OCI-LY1 (cell line): ENCODE measurements at regions not wholly inside any gene's neighbourhood (a gene's known extent, or its start where the extent isn't known, plus 50 kb on each side); places are given as distances from the start of the nearest gene placed in this dataset.

Source experiments
- EZH2 ChIP-seq: fragments of 200-600 bp; sonication (generic), shearing (Covaris generic); IDR thresholded peaks from 2 replicates; pipeline ENCODE4 v1.8.0; 2017; ENCODE audit warnings: borderline replicate concordance, mixed run types, mild to moderate bottlenecking, antibody characterized with exemption, low read length, moderate library complexity, mixed read lengths
- TF ChIP-seq, protein P1 (sequence below): fragments of 200-600 bp; sonication (generic), shearing (Covaris generic); IDR thresholded peaks from 2 replicates; pipeline ENCODE4 v1.5.1; 2017; ENCODE audit warnings: mild to moderate bottlenecking, antibody characterized with exemption, low read length, moderate library complexity, mixed read lengths

DNA sequence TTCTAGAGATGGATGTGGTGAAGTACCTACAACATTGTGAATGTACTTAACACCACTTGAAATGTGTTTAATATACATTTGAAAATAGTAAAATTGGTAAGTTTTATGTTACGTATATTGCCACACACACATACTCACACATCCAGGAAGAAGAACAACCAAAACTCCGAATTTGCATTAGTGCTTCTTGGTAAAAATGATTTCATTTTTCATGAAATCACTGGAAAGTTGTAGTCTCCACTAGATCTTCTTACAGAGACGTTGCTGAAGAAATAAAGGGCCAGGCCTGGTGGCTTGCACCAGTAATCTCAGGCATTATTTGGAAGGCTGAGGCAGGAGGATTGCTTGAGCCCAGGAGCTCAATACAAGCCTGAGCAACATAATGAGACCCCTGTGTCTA is 118.6 kb upstream of the ZNF608 start:
- TF ChIP-seq, protein P1, sequence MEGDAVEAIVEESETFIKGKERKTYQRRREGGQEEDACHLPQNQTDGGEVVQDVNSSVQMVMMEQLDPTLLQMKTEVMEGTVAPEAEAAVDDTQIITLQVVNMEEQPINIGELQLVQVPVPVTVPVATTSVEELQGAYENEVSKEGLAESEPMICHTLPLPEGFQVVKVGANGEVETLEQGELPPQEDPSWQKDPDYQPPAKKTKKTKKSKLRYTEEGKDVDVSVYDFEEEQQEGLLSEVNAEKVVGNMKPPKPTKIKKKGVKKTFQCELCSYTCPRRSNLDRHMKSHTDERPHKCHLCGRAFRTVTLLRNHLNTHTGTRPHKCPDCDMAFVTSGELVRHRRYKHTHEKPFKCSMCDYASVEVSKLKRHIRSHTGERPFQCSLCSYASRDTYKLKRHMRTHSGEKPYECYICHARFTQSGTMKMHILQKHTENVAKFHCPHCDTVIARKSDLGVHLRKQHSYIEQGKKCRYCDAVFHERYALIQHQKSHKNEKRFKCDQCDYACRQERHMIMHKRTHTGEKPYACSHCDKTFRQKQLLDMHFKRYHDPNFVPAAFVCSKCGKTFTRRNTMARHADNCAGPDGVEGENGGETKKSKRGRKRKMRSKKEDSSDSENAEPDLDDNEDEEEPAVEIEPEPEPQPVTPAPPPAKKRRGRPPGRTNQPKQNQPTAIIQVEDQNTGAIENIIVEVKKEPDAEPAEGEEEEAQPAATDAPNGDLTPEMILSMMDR, result no peak
- TF ChIP-seq EZH2, result no peak
